Chondrocyte (in vitro differentiated cells): ENCODE measurements at regions not wholly inside any gene's neighbourhood (a gene's known extent, or its start where the extent isn't known, plus 50 kb on each side); places are given as distances from the start of the nearest gene placed in this dataset.

Experiments used
- DNase-seq: peaks from one replicate; pipeline ENCODE4 v3.0.0; 2021; ENCODE audit warnings: mixed read lengths, low spot score
- H3K27ac Mint-ChIP-seq: one replicate; pipeline ENCODE4 v1.8.0; 2021; ENCODE audit warnings: mild to moderate bottlenecking, moderate library complexity, mixed read lengths; ENCODE audit not compliant: unreplicated experiment
- H3K27me3 Mint-ChIP-seq: 2 replicates; pipeline ENCODE4 v1.8.0; 2021; ENCODE audit warnings: low read depth, mixed read lengths
- H3K36me3 Mint-ChIP-seq: 2 replicates; pipeline ENCODE4 v1.8.0; 2021; ENCODE audit warnings: low read depth, mixed read lengths
- H3K4me1 Mint-ChIP-seq: 2 replicates; pipeline ENCODE4 v1.8.0; 2021; ENCODE audit warnings: low read depth, mild to moderate bottlenecking, mixed read lengths
- H3K4me3 Mint-ChIP-seq: one replicate; pipeline ENCODE4 v1.8.0; 2021; ENCODE audit warnings: mild to moderate bottlenecking, moderate library complexity, mixed read lengths; ENCODE audit not compliant: unreplicated experiment
- H3K9me3 Mint-ChIP-seq: 2 replicates; pipeline ENCODE4 v1.8.0; 2021; ENCODE audit warnings: low read depth, mixed read lengths
- TF ChIP-seq, protein P1 (sequence below): fragments of 200-600 bp; sonication (generic); IDR thresholded peaks from 2 replicates; pipeline ENCODE4 v1.5.0; 2021; ENCODE audit warnings: antibody characterized with exemption, mild to moderate bottlenecking, moderate library complexity

DNA sequence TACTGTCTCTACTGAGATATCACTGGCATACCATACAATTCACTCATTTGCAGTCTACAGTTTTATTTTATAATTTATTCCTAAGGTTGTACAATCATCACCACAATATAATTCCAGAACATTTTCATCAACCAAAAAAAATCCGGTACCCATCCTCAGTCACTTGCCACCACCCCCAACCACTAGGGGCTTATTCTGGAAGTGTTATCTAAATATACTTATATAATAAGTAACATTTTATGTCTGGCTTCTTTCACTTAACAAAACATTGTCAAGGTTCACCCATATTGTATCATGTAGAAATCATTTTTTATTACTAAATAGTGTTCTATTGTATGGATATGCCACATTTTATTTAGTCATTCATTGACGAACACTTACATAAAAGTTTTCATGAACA, 440.8 kb downstream of the RNF144A start:
- Mint-ChIP-seq H3K9me3 (no peaks in the 10 kb centered on the region), H3K27ac (no peak overlapping the region), H3K4me3 (no peak overlapping the region), H3K27me3 (peaks cover 5% of the 10 kb centered on the region), H3K4me1 (no peaks in the 10 kb centered on the region), H3K36me3 (no peaks in the 10 kb centered on the region)
- no peak for DNase-seq
- TF ChIP-seq, protein P1, sequence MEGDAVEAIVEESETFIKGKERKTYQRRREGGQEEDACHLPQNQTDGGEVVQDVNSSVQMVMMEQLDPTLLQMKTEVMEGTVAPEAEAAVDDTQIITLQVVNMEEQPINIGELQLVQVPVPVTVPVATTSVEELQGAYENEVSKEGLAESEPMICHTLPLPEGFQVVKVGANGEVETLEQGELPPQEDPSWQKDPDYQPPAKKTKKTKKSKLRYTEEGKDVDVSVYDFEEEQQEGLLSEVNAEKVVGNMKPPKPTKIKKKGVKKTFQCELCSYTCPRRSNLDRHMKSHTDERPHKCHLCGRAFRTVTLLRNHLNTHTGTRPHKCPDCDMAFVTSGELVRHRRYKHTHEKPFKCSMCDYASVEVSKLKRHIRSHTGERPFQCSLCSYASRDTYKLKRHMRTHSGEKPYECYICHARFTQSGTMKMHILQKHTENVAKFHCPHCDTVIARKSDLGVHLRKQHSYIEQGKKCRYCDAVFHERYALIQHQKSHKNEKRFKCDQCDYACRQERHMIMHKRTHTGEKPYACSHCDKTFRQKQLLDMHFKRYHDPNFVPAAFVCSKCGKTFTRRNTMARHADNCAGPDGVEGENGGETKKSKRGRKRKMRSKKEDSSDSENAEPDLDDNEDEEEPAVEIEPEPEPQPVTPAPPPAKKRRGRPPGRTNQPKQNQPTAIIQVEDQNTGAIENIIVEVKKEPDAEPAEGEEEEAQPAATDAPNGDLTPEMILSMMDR, result no peak

GRCh38 chr2:7358865-7359447, 441.7 kb downstream of the RNF144A start:
- H3K27ac Mint-ChIP-seq, result no peak overlapping the region
- TF ChIP-seq, protein P1, result no peak
- H3K4me3 Mint-ChIP-seq, result no peak overlapping the region
- no peaks in the 10 kb centered on the region for H3K36me3 Mint-ChIP-seq
- no peaks in the 10 kb centered on the region for H3K9me3 Mint-ChIP-seq
- H3K27me3 Mint-ChIP-seq, result peaks cover 5% of the 10 kb centered on the region
- H3K4me1 Mint-ChIP-seq, result no peaks in the 10 kb centered on the region
- DNase-seq, result no peak

GRCh38 chr2:7363906-7364305, 446.7 kb downstream of the RNF144A start:
- Mint-ChIP-seq H3K36me3 (no peaks in the 10 kb centered on the region), H3K4me3 (no peak overlapping the region), H3K27ac (no peak overlapping the region), H3K4me1 (no peaks in the 10 kb centered on the region), H3K27me3 (peaks cover 4% of the 10 kb centered on the region), H3K9me3 (peaks cover 9% of the 10 kb centered on the region)
- TF ChIP-seq, protein P1, result peak; percentile 25
- no peak for DNase-seq

GRCh38 chr2:7368211-7368610, 451.0 kb downstream of the RNF144A start:
- no peaks in the 10 kb centered on the region for H3K4me1 Mint-ChIP-seq
- peaks cover 18% of the 10 kb centered on the region for H3K9me3 Mint-ChIP-seq
- no peak overlapping the region for H3K27ac Mint-ChIP-seq
- H3K36me3 Mint-ChIP-seq, result no peaks in the 10 kb centered on the region
- H3K27me3 Mint-ChIP-seq, result peaks cover 5% of the 10 kb centered on the region
- no peak overlapping the region for H3K4me3 Mint-ChIP-seq
- TF ChIP-seq, protein P1, result no peak
- DNase-seq, result no peak

DNA sequence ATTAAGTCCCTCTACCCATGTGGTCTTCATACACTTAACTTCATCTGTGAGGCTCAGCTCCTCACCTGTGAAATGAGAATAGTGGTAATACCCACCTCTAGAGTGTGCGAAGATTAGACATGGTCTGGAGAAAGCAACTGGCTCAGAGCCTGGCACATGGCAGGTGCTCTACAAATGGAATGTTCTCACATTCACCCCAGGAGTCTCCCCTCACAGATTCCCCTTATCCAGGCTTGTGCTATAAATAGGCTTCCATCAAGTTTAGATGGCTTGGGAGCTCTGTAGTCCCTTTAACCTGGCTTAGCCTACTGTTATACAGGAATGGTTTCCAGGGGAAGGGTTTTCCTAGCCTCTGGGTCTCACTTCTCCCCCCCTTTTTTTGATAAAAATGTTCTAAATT, 455.9 kb downstream of the RNF144A start:
- TF ChIP-seq, protein P1, result no peak
- peaks cover 14% of the 10 kb centered on the region for H3K27me3 Mint-ChIP-seq
- no peak overlapping the region for H3K4me3 Mint-ChIP-seq
- peaks cover 2% of the 10 kb centered on the region for H3K4me1 Mint-ChIP-seq
- peaks cover 17% of the 10 kb centered on the region for H3K9me3 Mint-ChIP-seq
- H3K27ac Mint-ChIP-seq, result no peak overlapping the region
- DNase-seq, result no peak
- no peaks in the 10 kb centered on the region for H3K36me3 Mint-ChIP-seq
